ENCODE measurements at regions not wholly inside any gene's neighbourhood (a gene's known extent, or its start where the extent isn't known, plus 50 kb on each side); places are given as distances from the start of the nearest gene placed in this dataset.

GRCh38 chr2:118705032-118705431 is 142.4 kb downstream of the EN1 start:
- TF ChIP-seq CTCF (IDR thresholded peaks at IDR 0.05; ENCODE audit: extremely low read depth, missing control alignments): no peak
- DNase-seq (ENCODE audit: low spot score): no peak

- DNase-seq (ENCODE audit: low spot score): no peak
- TF ChIP-seq CTCF (IDR thresholded peaks at IDR 0.05; ENCODE audit: extremely low read depth, missing control alignments): no peak
Observed at GRCh38 chr2:118699447-118700175, 147.8 kb downstream of the EN1 start.

- no peak for DNase-seq (ENCODE audit: low spot score)
- no peak for TF ChIP-seq CTCF (IDR thresholded peaks at IDR 0.05; ENCODE audit: extremely low read depth, missing control alignments)
Observed at GRCh38 chr2:118698564-118698963, 148.9 kb downstream of the EN1 start.

- no peak for TF ChIP-seq CTCF (IDR thresholded peaks at IDR 0.05; ENCODE audit: extremely low read depth, missing control alignments)
- DNase-seq (ENCODE audit: low spot score): no peak
Observed at GRCh38 chr2:118697781-118698180, 149.7 kb downstream of the EN1 start.

- no peak for DNase-seq (ENCODE audit: low spot score)
- no peak for TF ChIP-seq CTCF (IDR thresholded peaks at IDR 0.05; ENCODE audit: extremely low read depth, missing control alignments)
Observed at GRCh38 chr2:118696786-118697465, 150.5 kb downstream of the EN1 start.

- no peak for TF ChIP-seq CTCF (IDR thresholded peaks at IDR 0.05; ENCODE audit: extremely low read depth, missing control alignments)
- DNase-seq (ENCODE audit: low spot score): no peak
Observed at GRCh38 chr2:118693287-118693822, 154.1 kb downstream of the EN1 start.

GRCh38 chr2:118689874-118690273 is 157.6 kb downstream of the EN1 start:
- no peak for DNase-seq (ENCODE audit: low spot score)
- no peak for TF ChIP-seq CTCF (IDR thresholded peaks at IDR 0.05; ENCODE audit: extremely low read depth, missing control alignments)
